A549 (cell line): ENCODE measurements at regions not wholly inside any gene's neighbourhood (a gene's known extent, or its start where the extent isn't known, plus 50 kb on each side); places are given as distances from the start of the nearest gene placed in this dataset.

Experiments used
- CTCF ChIP-seq: fragments of >200 bp; sonication (Bioruptor Twin); formaldehyde crosslinking; IDR thresholded peaks from 3 replicates; pipeline ENCODE4 v1.5.1; 2016
- POLR2AphosphoS2 ChIP-seq: conservative IDR thresholded peaks from 2 replicates; pipeline ENCODE4 v1.6.1; 2012; ENCODE audit warnings: low read length, improper control_type of control experiment, inconsistent platforms

- TF ChIP-seq POLR2AphosphoS2 (no peak), CTCF (no peak)
These were observed 324.8 kb upstream of the HSFY2 start for GRCh38 chrY:19098349-19098748.
